ENCODE measurements at regions not wholly inside any gene's neighbourhood (a gene's known extent, or its start where the extent isn't known, plus 50 kb on each side); places are given as distances from the start of the nearest gene placed in this dataset. TPM values are rescaled to one million over a fixed set of nuclear protein-coding genes. Genes with fewer than 3 reads are reported as not detected.
A peak's percentile ranks its signal among the peaks of the same experiment; 100 is the strongest.
"Not testable (repeated sequence)": the region's sequence is repeated elsewhere in the genome, so short reads cannot be mapped to it uniquely, and the experiment has no call there.

GRCh38 chr16:21543151-21543836, 56.1 kb upstream of the METTL9 start:
- DNase-seq (ENCODE audit: low spot score); ATAC-seq; H3K27ac Mint-ChIP-seq; H3K9me3 Mint-ChIP-seq; H3K4me1 Mint-ChIP-seq; H3K27me3 Mint-ChIP-seq (ENCODE audit: low read depth); H3K4me3 Mint-ChIP-seq; POLR2A ChIA-PET; CTCF ChIA-PET; H3K36me3 Mint-ChIP-seq: not testable (repeated sequence)

GRCh38 chr16:21545664-21546326, 53.6 kb upstream of the METTL9 start:
- H3K9me3 Mint-ChIP-seq; H3K36me3 Mint-ChIP-seq; DNase-seq (ENCODE audit: low spot score); H3K27me3 Mint-ChIP-seq (ENCODE audit: low read depth); H3K27ac Mint-ChIP-seq; H3K4me1 Mint-ChIP-seq; H3K4me3 Mint-ChIP-seq: not testable (repeated sequence)
- POLR2A ChIA-PET, result interaction anchor here (0.6 kb wide), 1 partner anchor 21 kb away, joined by 3 read pairs; no protein-coding TSS in a partner anchor
- ATAC-seq, result peak; percentile 48
- CTCF ChIA-PET, result interaction anchor here (0.6 kb wide), 1 partner anchor 24 kb away, joined by 3 read pairs; no protein-coding TSS in a partner anchor

GRCh38 chr16:21549396-21549795, 50.0 kb upstream of the METTL9 start:
- H3K4me3 Mint-ChIP-seq; CTCF ChIA-PET; H3K36me3 Mint-ChIP-seq; H3K27me3 Mint-ChIP-seq (ENCODE audit: low read depth); H3K4me1 Mint-ChIP-seq; ATAC-seq; H3K9me3 Mint-ChIP-seq; POLR2A ChIA-PET; DNase-seq (ENCODE audit: low spot score); H3K27ac Mint-ChIP-seq: not testable (repeated sequence)

Small RNA genes lying in the stretch of these regions (microRNA-seq; reads per million reads assigned to microRNA genes)
- gene MIR3680-1 (ENCODE audit: borderline number of aligned reads), result not detected

All from WTC11 (cell line).